ENCODE measurements at regions not wholly inside any gene's neighbourhood (a gene's known extent, or its start where the extent isn't known, plus 50 kb on each side); places are given as distances from the start of the nearest gene placed in this dataset.

- FAIRE-seq (no peak), DNase-seq (ENCODE audit: insufficient read length, low spot score) (no peak)
- TF ChIP-seq CTCF (IDR thresholded peaks at IDR 0.05; ENCODE audit: insufficient read depth, missing control alignments): no peak
These were observed 146.8 kb upstream of the RASSF8 start for GRCh38 chr12:25811656-25812126.

GRCh38 chr12:25812295-25812694 is 146.2 kb upstream of the RASSF8 start:
- no peak for TF ChIP-seq CTCF (IDR thresholded peaks at IDR 0.05; ENCODE audit: insufficient read depth, missing control alignments)
- no peak for FAIRE-seq
- no peak for DNase-seq (ENCODE audit: insufficient read length, low spot score)

GRCh38 chr12:25813843-25814242 is 144.6 kb upstream of the RASSF8 start:
- no peak for DNase-seq (ENCODE audit: insufficient read length, low spot score)
- FAIRE-seq: no peak
- TF ChIP-seq CTCF (IDR thresholded peaks at IDR 0.05; ENCODE audit: insufficient read depth, missing control alignments): no peak

- no peak for DNase-seq (ENCODE audit: insufficient read length, low spot score)
- no peak for TF ChIP-seq CTCF (IDR thresholded peaks at IDR 0.05; ENCODE audit: insufficient read depth, missing control alignments)
These were observed 141.8 kb upstream of the RASSF8 start for GRCh38 chr12:25816637-25817036.

GRCh38 chr12:25817166-25817565 is 141.3 kb upstream of the RASSF8 start:
- DNase-seq (ENCODE audit: insufficient read length, low spot score) (no peak), FAIRE-seq (no peak)
- TF ChIP-seq CTCF (IDR thresholded peaks at IDR 0.05; ENCODE audit: insufficient read depth, missing control alignments): no peak

More at GRCh38 chr12:25816637-25817036, 141.8 kb upstream of the RASSF8 start:
- FAIRE-seq: no peak

- DNase-seq (ENCODE audit: insufficient read length, low spot score) (no peak), FAIRE-seq (no peak)
- TF ChIP-seq CTCF (IDR thresholded peaks at IDR 0.05; ENCODE audit: insufficient read depth, missing control alignments): no peak
These were observed 139.7 kb upstream of the RASSF8 start for GRCh38 chr12:25818596-25819390.

- DNase-seq (ENCODE audit: insufficient read length, low spot score): no peak
- FAIRE-seq: no peak
- TF ChIP-seq CTCF (IDR thresholded peaks at IDR 0.05; ENCODE audit: insufficient read depth, missing control alignments): no peak
These were observed 138.8 kb upstream of the RASSF8 start for GRCh38 chr12:25819691-25820090.
